ENCODE measurements at regions not wholly inside any gene's neighbourhood (a gene's known extent, or its start where the extent isn't known, plus 50 kb on each side); places are given as distances from the start of the nearest gene placed in this dataset.
A peak's percentile ranks its signal among the peaks of the same experiment; 100 is the strongest.

GRCh38 chr4:17280261-17281018, 231.4 kb downstream of the QDPR start:
- Histone ChIP-seq H3K9me3 (no peaks in the 10 kb centered on the region), H3K4me3 (no peak overlapping the region), H3K27ac (no peak overlapping the region), H3K4me1 (no peaks in the 10 kb centered on the region), H3K27me3 (no peaks in the 10 kb centered on the region), H3K36me3 (no peaks in the 10 kb centered on the region)
- TF ChIP-seq EP300 (IDR thresholded peaks at IDR 0.05): no peak
- no peak for TF ChIP-seq POLR2AphosphoS5 (IDR thresholded peaks at IDR 0.05)
- 96 to 100% (median 98%) methylated on average over 6 of the region's 6 CpGs for WGBS, 5 donors
- no peak for DNase-seq
- intact Hi-C loops (cut with DNase I; ENCODE audit: low total_unique reads): no loop called here

DNA sequence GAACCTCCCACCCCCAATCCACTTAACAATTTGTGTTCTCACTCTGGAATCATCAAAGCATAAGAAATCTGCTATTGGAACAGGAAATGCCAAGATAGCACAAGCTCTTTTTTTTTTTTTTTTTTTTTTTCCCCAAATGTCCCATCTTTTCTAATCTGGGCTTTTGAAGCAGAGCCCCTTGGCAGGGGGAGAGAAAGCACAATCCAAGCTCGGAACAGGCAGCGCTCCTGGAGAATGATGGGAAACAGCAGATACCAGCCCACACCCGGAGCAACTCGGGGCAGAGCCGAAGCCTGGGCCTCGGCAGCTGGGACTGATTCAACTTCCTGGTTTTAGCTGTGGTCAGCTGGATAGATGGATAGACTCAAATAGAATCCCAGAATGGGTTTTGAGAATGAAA, 235.1 kb downstream of the QDPR start:
- H3K36me3 ChIP-seq: no peaks in the 10 kb centered on the region
- H3K4me1 ChIP-seq: no peaks in the 10 kb centered on the region
- H3K27me3 ChIP-seq: no peaks in the 10 kb centered on the region
- H3K27ac ChIP-seq: no peak overlapping the region
- WGBS, 5 donors: 30 to 44% (median 35%) methylated on average over 6 of the region's 6 CpGs
- intact Hi-C loops (cut with DNase I; ENCODE audit: low total_unique reads): no loop called here
- no peaks in the 10 kb centered on the region for H3K9me3 ChIP-seq
- H3K4me3 ChIP-seq: no peak overlapping the region
- TF ChIP-seq CTCF (IDR thresholded peaks at IDR 0.05) (no peak), EP300 (IDR thresholded peaks at IDR 0.05) (no peak), POLR2AphosphoS5 (IDR thresholded peaks at IDR 0.05) (no peak), POLR2A (IDR thresholded peaks at IDR 0.05) (no peak)
- peak in 1 of 2 donors; percentile 35 for DNase-seq

- Histone ChIP-seq H3K27ac (no peak overlapping the region), H3K36me3 (no peaks in the 10 kb centered on the region), H3K4me3 (no peak overlapping the region), H3K27me3 (no peaks in the 10 kb centered on the region), H3K4me1 (no peaks in the 10 kb centered on the region), H3K9me3 (no peaks in the 10 kb centered on the region)
- intact Hi-C loops (cut with DNase I; ENCODE audit: low total_unique reads): no loop called here
- TF ChIP-seq CTCF (IDR thresholded peaks at IDR 0.05): no peak
- TF ChIP-seq EP300 (IDR thresholded peaks at IDR 0.05): no peak
- TF ChIP-seq POLR2A (IDR thresholded peaks at IDR 0.05): no peak
- no peak for TF ChIP-seq POLR2AphosphoS5 (IDR thresholded peaks at IDR 0.05)
- DNase-seq: no peak
- 49 to 60% (median 59%) methylated on average over 3 of the region's 3 CpGs for WGBS, 5 donors
Observed at GRCh38 chr4:17275836-17276235, 236.1 kb downstream of the QDPR start.

- intact Hi-C loops (cut with DNase I; ENCODE audit: low total_unique reads): no loop called here
- Histone ChIP-seq H3K9me3 (no peaks in the 10 kb centered on the region), H3K27me3 (no peaks in the 10 kb centered on the region), H3K36me3 (no peaks in the 10 kb centered on the region), H3K4me3 (no peak overlapping the region), H3K27ac (no peak overlapping the region), H3K4me1 (no peaks in the 10 kb centered on the region)
- DNase-seq: no peak
- TF ChIP-seq POLR2AphosphoS5 (IDR thresholded peaks at IDR 0.05) (no peak), CTCF (IDR thresholded peaks at IDR 0.05) (no peak), POLR2A (IDR thresholded peaks at IDR 0.05) (no peak), EP300 (IDR thresholded peaks at IDR 0.05) (no peak)
Observed at GRCh38 chr4:17273047-17273446, 238.8 kb downstream of the QDPR start.

GRCh38 chr4:17272154-17272553, 239.7 kb downstream of the QDPR start:
- Histone ChIP-seq H3K4me1 (no peaks in the 10 kb centered on the region), H3K36me3 (no peaks in the 10 kb centered on the region), H3K9me3 (no peaks in the 10 kb centered on the region), H3K4me3 (no peak overlapping the region), H3K27ac (no peak overlapping the region), H3K27me3 (no peaks in the 10 kb centered on the region)
- no peak for DNase-seq
- 63 to 74% (median 63%) methylated on average over 6 of the region's 6 CpGs for WGBS, 5 donors
- intact Hi-C loops (cut with DNase I; ENCODE audit: low total_unique reads): no loop called here
- no peak for TF ChIP-seq CTCF (IDR thresholded peaks at IDR 0.05)
- TF ChIP-seq POLR2AphosphoS5 (IDR thresholded peaks at IDR 0.05): no peak
- TF ChIP-seq POLR2A (IDR thresholded peaks at IDR 0.05): no peak
- no peak for TF ChIP-seq EP300 (IDR thresholded peaks at IDR 0.05)

All from stomach (tissue), 8 donors.